IgD-negative memory B cell (primary cell): ENCODE measurements at regions not wholly inside any gene's neighbourhood (a gene's known extent, or its start where the extent isn't known, plus 50 kb on each side); places are given as distances from the start of the nearest gene placed in this dataset.

Experiments
- H3K27ac Mint-ChIP-seq, 3 donors: one replicate each; pipeline ENCODE4 v1.8.0; 2020 to 2022; ENCODE audit warnings: mild to moderate bottlenecking in 3 of 3, mixed read lengths in 3 of 3, moderate library complexity in 1 of 3
- H3K27me3 Mint-ChIP-seq: one replicate; pipeline ENCODE4 v1.8.0; 2021; ENCODE audit warnings: mixed read lengths
- H3K36me3 Mint-ChIP-seq: one replicate; pipeline ENCODE4 v1.8.0; 2020; ENCODE audit warnings: mild to moderate bottlenecking, mixed read lengths
- H3K4me1 Mint-ChIP-seq, 3 donors: one replicate each; pipeline ENCODE4 v1.8.0; 2020 to 2022; ENCODE audit warnings: mixed read lengths in 3 of 3, mild to moderate bottlenecking in 1 of 3
- H3K4me3 Mint-ChIP-seq, 4 donors: one replicate each; pipeline ENCODE4 v1.8.0; 2020 to 2022; ENCODE audit warnings: mild to moderate bottlenecking in 4 of 4, mixed read lengths in 4 of 4, moderate library complexity in 3 of 4
- H3K9me3 Mint-ChIP-seq, 3 donors: one replicate each; pipeline ENCODE4 v1.8.0; 2020 to 2021; ENCODE audit warnings: mixed read lengths in 3 of 3, mild to moderate bottlenecking in 1 of 3

GRCh38 chr2:199160081-199160480, 297.7 kb downstream of the SATB2 start:
- no peaks in the 10 kb centered on the region for H3K36me3 Mint-ChIP-seq
- no peaks in the 10 kb centered on the region for H3K4me1 Mint-ChIP-seq
- peaks cover 5 to 13% (median 9%) of the 10 kb centered on the region in 3 donors for H3K9me3 Mint-ChIP-seq
- H3K27ac Mint-ChIP-seq, result no peak overlapping the region
- no peaks in the 10 kb centered on the region for H3K27me3 Mint-ChIP-seq
- H3K4me3 Mint-ChIP-seq, result no peak overlapping the region

- peaks cover 2 to 8% (median 5%) of the 10 kb centered on the region in 3 donors for H3K9me3 Mint-ChIP-seq
- H3K36me3 Mint-ChIP-seq, result no peaks in the 10 kb centered on the region
- no peaks in the 10 kb centered on the region for H3K27me3 Mint-ChIP-seq
- no peaks in the 10 kb centered on the region for H3K4me1 Mint-ChIP-seq
- H3K27ac Mint-ChIP-seq, result no peak overlapping the region
- no peak overlapping the region for H3K4me3 Mint-ChIP-seq
Measured at GRCh38 chr2:199148076-199148845, 309.5 kb downstream of the SATB2 start.

- peaks cover 4 to 8% (median 5%) of the 10 kb centered on the region in 3 donors for H3K9me3 Mint-ChIP-seq
- H3K36me3 Mint-ChIP-seq, result no peaks in the 10 kb centered on the region
- H3K27me3 Mint-ChIP-seq, result no peaks in the 10 kb centered on the region
- no peaks in the 10 kb centered on the region for H3K4me1 Mint-ChIP-seq
- H3K27ac Mint-ChIP-seq, result no peak overlapping the region
- no peak overlapping the region for H3K4me3 Mint-ChIP-seq
Measured at GRCh38 chr2:199147216-199147615, 310.5 kb downstream of the SATB2 start.

GRCh38 chr2:199144546-199144945, 313.2 kb downstream of the SATB2 start:
- no peaks in the 10 kb centered on the region for H3K27me3 Mint-ChIP-seq
- no peak overlapping the region for H3K27ac Mint-ChIP-seq
- no peaks in the 10 kb centered on the region for H3K36me3 Mint-ChIP-seq
- H3K4me1 Mint-ChIP-seq, result no peaks in the 10 kb centered on the region
- no peak overlapping the region for H3K4me3 Mint-ChIP-seq
- peaks cover 5 to 16% (median 6%) of the 10 kb centered on the region in 3 donors for H3K9me3 Mint-ChIP-seq

- H3K4me3 Mint-ChIP-seq, result no peak overlapping the region
- H3K4me1 Mint-ChIP-seq, result no peaks in the 10 kb centered on the region
- H3K27ac Mint-ChIP-seq, result no peak overlapping the region
- no peaks in the 10 kb centered on the region for H3K27me3 Mint-ChIP-seq
- peaks cover 5 to 16% (median 7%) of the 10 kb centered on the region in 3 donors for H3K9me3 Mint-ChIP-seq
- H3K36me3 Mint-ChIP-seq, result no peaks in the 10 kb centered on the region
Measured at GRCh38 chr2:199144036-199144435, 313.7 kb downstream of the SATB2 start.

- no peaks in the 10 kb centered on the region for H3K4me1 Mint-ChIP-seq
- H3K4me3 Mint-ChIP-seq, result no peak overlapping the region
- H3K9me3 Mint-ChIP-seq, result peaks cover 1 to 13% (median 3%) of the 10 kb centered on the region in 3 donors
- no peaks in the 10 kb centered on the region for H3K27me3 Mint-ChIP-seq
- no peaks in the 10 kb centered on the region for H3K36me3 Mint-ChIP-seq
- no peak overlapping the region for H3K27ac Mint-ChIP-seq
Measured at GRCh38 chr2:199136681-199137080, 321.1 kb downstream of the SATB2 start.

GRCh38 chr2:199136242-199136641, 321.5 kb downstream of the SATB2 start:
- H3K27me3 Mint-ChIP-seq, result no peaks in the 10 kb centered on the region
- no peak overlapping the region for H3K4me3 Mint-ChIP-seq
- no peak overlapping the region for H3K27ac Mint-ChIP-seq
- H3K9me3 Mint-ChIP-seq, result peaks cover 1 to 13% (median 3%) of the 10 kb centered on the region in 3 donors
- H3K4me1 Mint-ChIP-seq, result no peaks in the 10 kb centered on the region
- H3K36me3 Mint-ChIP-seq, result no peaks in the 10 kb centered on the region

- Mint-ChIP-seq H3K27ac (no peak overlapping the region), H3K4me1 (no peaks in the 10 kb centered on the region), H3K27me3 (no peaks in the 10 kb centered on the region)
Measured at GRCh38 chr2:199131876-199132275, 325.9 kb downstream of the SATB2 start.

GRCh38 chr2:199131136-199131655, 326.5 kb downstream of the SATB2 start:
- H3K36me3 Mint-ChIP-seq, result no peaks in the 10 kb centered on the region
- H3K27me3 Mint-ChIP-seq, result no peaks in the 10 kb centered on the region
- no peak overlapping the region for H3K27ac Mint-ChIP-seq
- peaks cover 0 to 4% (median 0%) of the 10 kb centered on the region in 3 donors for H3K9me3 Mint-ChIP-seq
- H3K4me3 Mint-ChIP-seq, result no peak overlapping the region
- no peaks in the 10 kb centered on the region for H3K4me1 Mint-ChIP-seq

More at GRCh38 chr2:199131876-199132275, 325.9 kb downstream of the SATB2 start:
- Mint-ChIP-seq H3K9me3 (peaks cover 0 to 4% (median 0%) of the 10 kb centered on the region in 3 donors), H3K4me3 (no peak overlapping the region), H3K36me3 (no peaks in the 10 kb centered on the region)

GRCh38 chr2:199130501-199130900, 327.2 kb downstream of the SATB2 start:
- Mint-ChIP-seq H3K4me1 (no peaks in the 10 kb centered on the region), H3K36me3 (no peaks in the 10 kb centered on the region), H3K27me3 (no peaks in the 10 kb centered on the region), H3K4me3 (no peak overlapping the region), H3K27ac (no peak overlapping the region), H3K9me3 (peaks cover 0 to 4% (median 0%) of the 10 kb centered on the region in 3 donors)

GRCh38 chr2:199128476-199129229, 329.1 kb downstream of the SATB2 start:
- Mint-ChIP-seq H3K4me3 (no peak overlapping the region), H3K9me3 (no peaks in the 10 kb centered on the region), H3K27ac (no peak overlapping the region), H3K36me3 (no peaks in the 10 kb centered on the region), H3K27me3 (no peaks in the 10 kb centered on the region), H3K4me1 (no peaks in the 10 kb centered on the region)

GRCh38 chr2:199119796-199120195, 337.9 kb downstream of the SATB2 start:
- no peak overlapping the region for H3K4me3 Mint-ChIP-seq
- peaks cover 0 to 5% (median 2%) of the 10 kb centered on the region in 3 donors for H3K9me3 Mint-ChIP-seq
- no peaks in the 10 kb centered on the region for H3K4me1 Mint-ChIP-seq
- H3K27ac Mint-ChIP-seq, result no peak overlapping the region
- no peaks in the 10 kb centered on the region for H3K36me3 Mint-ChIP-seq
- no peaks in the 10 kb centered on the region for H3K27me3 Mint-ChIP-seq

- no peak overlapping the region for H3K4me3 Mint-ChIP-seq
- no peaks in the 10 kb centered on the region for H3K36me3 Mint-ChIP-seq
- peaks cover 0 to 5% (median 2%) of the 10 kb centered on the region in 3 donors for H3K9me3 Mint-ChIP-seq
- no peaks in the 10 kb centered on the region for H3K4me1 Mint-ChIP-seq
- no peaks in the 10 kb centered on the region for H3K27me3 Mint-ChIP-seq
- H3K27ac Mint-ChIP-seq, result no peak overlapping the region
Measured at GRCh38 chr2:199118673-199119112, 339.0 kb downstream of the SATB2 start.

GRCh38 chr2:199115169-199115568, 342.6 kb downstream of the SATB2 start:
- H3K27ac Mint-ChIP-seq, result no peak overlapping the region
- H3K36me3 Mint-ChIP-seq, result peaks cover 4% of the 10 kb centered on the region
- H3K4me1 Mint-ChIP-seq, result no peaks in the 10 kb centered on the region
- H3K27me3 Mint-ChIP-seq, result no peaks in the 10 kb centered on the region
- H3K4me3 Mint-ChIP-seq, result no peak overlapping the region
- H3K9me3 Mint-ChIP-seq, result peaks cover 2 to 10% (median 7%) of the 10 kb centered on the region in 3 donors

GRCh38 chr2:199113111-199113510, 344.6 kb downstream of the SATB2 start:
- no peaks in the 10 kb centered on the region for H3K4me1 Mint-ChIP-seq
- H3K4me3 Mint-ChIP-seq, result no peak overlapping the region
- H3K9me3 Mint-ChIP-seq, result peaks cover 2 to 8% (median 5%) of the 10 kb centered on the region in 3 donors
- H3K36me3 Mint-ChIP-seq, result peaks cover 4% of the 10 kb centered on the region
- H3K27me3 Mint-ChIP-seq, result no peaks in the 10 kb centered on the region
- H3K27ac Mint-ChIP-seq, result no peak overlapping the region
